HepG2 (cell line): ENCODE measurements at regions not wholly inside any gene's neighbourhood (a gene's known extent, or its start where the extent isn't known, plus 50 kb on each side); places are given as distances from the start of the nearest gene placed in this dataset.

ENCODE experiments used
- BRCA1 ChIP-seq: sonication (generic); formaldehyde crosslinking; IDR thresholded peaks from 2 replicates; pipeline ENCODE4 v1.4.0; 2020; ENCODE audit warnings: missing genetic modification reagents
- FOXK1 ChIP-seq: sonication (generic); formaldehyde crosslinking; IDR thresholded peaks from 2 replicates; pipeline ENCODE4 v1.4.0; 2020; ENCODE audit warnings: low read depth, missing genetic modification reagents, borderline replicate concordance
- SETDB1 ChIP-seq: sonication (generic); formaldehyde crosslinking; IDR thresholded peaks from 2 replicates; pipeline ENCODE4 v1.5.1; 2020; ENCODE audit warnings: missing genetic modification reagents, mild to moderate bottlenecking, borderline replicate concordance
- ZNF768 ChIP-seq: sonication (generic); formaldehyde crosslinking; IDR thresholded peaks from 2 replicates; pipeline ENCODE4 v1.4.0; 2020; ENCODE audit warnings: missing genetic modification reagents
- TF ChIP-seq, protein P1 (sequence below): sonication (generic); IDR thresholded peaks from 2 replicates; pipeline ENCODE4 v1.6.1; 2016; ENCODE audit warnings: low read depth, borderline replicate concordance

GRCh38 chr2:149806651-149807050 lies 219.1 kb upstream of the MMADHC start:
- TF ChIP-seq SETDB1 (CRISPR knock-in tag) (no peak), FOXK1 (CRISPR knock-in tag) (no peak), BRCA1 (no peak), ZNF768 (CRISPR knock-in tag) (no peak)
- TF ChIP-seq, protein P1, sequence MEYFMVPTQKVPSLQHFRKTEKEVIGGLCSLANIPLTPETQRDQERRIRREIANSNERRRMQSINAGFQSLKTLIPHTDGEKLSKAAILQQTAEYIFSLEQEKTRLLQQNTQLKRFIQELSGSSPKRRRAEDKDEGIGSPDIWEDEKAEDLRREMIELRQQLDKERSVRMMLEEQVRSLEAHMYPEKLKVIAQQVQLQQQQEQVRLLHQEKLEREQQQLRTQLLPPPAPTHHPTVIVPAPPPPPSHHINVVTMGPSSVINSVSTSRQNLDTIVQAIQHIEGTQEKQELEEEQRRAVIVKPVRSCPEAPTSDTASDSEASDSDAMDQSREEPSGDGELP: no peak
